Hippocampal formation (tissue), 2 donors: ENCODE measurements at regions not wholly inside any gene's neighbourhood (a gene's known extent, or its start where the extent isn't known, plus 50 kb on each side); places are given as distances from the start of the nearest gene placed in this dataset.

ENCODE experiments used
- DNase-seq, 2 donors: peaks; one replicate each; lab custom pipeline; 2025; lab: John Stamatoyannopoulos, UW

DNA sequence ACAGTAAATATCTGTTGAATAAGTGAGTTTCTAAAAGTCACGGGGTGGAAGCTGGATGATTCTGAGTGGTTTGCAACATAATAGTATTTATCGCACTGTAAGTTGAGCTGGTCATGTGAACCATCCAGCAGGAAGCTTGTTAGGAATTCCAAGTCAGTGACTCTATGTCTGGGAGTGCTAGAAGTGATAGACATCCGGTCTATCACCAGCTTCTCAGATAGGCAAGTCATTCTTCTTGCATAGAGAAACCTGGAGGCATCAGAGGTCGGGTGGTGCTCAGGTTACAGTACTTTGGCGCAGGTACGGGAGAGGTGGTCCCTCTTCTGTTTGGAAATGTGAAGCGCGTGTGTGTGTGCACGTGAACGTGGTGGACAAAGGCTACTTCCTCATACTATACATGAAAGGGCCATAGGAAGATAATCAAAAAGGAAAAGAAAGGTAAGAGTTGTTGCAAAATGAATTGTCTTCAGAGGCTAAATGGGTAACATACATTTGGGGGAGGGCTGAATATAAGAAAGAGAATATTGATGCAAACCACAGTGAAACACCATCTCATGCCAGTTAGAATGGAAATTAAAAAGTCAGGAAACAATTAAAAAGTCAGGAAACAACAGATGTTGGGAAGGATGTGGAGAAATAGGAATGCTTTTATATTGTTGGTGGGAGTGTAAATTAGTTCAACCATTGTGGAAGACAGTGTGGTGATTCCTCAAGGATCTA is 299.3 kb upstream of the ZFP64 start:
- DNase-seq: no peak

DNA sequence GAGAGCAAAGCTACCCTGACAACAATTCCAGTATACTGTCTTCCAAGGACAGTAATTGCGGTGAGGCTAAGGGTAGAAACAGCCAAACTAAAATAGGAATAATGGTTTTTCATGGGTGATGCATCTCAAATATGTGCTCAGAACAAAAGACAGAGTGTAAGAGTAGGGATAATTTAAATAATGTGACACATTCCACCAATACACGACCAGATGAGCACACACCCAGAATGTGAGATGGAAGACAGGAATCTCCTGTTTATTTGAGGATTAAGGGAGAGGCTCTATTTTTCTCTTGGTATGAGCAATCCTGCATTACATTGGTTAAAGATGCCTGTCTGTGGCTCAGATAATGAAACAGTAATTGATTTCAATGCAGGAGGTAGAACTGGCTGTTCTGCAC is 292.9 kb upstream of the ZFP64 start:
- no peak for DNase-seq

DNA sequence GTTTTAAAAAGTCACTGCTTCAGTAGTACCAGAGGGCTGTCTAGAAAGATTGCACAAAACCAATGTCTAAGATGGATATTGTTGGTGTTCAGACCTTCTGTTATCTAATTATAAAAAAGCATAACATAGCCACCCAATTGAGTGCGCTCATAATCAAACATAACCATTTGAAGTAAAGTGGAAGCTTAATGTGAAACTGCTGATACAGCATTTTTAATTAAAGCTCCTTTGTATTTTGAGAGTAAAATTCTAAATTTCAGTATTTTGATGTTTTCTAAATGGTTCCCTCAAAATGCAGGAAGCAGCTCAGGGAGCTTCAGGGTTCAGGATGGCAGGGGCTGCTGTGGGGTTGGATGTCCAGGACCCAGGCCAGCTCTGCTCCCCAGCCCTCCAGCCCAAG is 291.8 kb upstream of the ZFP64 start:
- no peak for DNase-seq

DNA sequence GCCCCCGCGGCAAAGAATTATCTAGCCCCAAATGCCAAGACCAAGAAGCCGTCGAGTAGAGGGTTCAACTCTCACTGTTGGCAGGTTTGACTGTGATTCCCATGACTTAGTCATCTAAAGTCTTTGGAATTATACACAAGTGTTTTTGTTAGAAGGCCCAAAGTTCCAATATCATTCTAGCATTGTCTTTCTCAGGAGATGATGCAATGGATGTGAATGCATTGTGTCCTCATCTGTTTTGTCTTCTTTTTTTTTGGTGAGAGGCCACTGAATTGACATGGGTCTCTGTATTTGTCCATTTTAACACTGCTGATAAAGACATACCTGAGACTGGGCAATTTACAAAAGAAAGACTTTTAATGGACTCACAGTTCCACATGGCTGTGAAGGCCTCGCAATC is 290.5 kb upstream of the ZFP64 start:
- DNase-seq: no peak

DNA sequence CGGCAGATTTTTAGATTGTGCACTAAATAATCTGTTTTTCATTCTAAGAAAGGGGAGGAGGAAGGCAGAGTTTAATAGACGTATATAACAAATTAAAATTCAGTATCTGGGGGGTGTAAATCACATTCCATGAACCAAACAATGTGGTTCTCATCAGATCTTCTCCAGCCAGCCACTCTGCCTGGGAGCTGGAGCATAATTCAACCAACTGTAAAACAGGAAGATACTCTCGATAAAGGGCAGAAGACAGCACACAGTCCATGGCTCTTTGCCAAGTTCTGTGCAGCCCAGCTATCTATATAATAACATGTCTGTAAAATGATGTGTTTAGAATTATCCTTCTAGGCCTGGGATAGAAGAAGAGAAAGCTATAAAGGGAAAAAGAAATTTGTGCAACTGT is 289.9 kb upstream of the ZFP64 start:
- DNase-seq: no peak

DNA sequence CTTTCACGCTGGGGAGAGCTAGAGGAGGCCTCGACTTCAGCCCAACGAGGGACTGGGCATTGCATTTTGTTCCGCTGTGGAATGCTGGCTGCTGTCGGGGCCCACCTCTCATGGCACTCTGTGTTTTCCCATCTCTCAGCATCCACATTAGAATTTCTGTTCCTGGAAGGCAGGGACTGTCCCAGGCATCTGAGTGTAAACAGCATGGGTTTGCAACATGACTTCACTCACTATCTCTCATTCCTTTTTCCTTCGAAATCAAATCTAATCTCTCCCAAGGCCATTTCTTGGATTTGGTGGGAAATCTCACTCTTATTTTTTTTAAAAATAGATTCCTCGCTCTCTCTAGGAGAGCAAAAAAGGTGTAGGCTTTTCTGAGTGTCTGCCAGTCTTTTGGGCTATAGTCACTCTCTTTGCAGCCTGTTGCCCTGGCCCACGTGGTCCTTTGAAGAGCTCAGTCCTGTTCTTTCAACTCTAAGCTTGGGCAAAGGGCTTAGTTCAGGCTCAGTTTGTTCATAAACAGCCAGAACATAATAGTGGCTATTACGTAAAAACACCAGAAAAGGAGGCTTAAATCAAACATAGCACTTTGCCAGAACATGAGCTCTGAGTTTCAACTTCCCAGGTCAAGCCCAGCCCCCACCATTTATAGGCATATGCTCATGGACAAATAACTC is 284.6 kb upstream of the ZFP64 start:
- no peak for DNase-seq

DNA sequence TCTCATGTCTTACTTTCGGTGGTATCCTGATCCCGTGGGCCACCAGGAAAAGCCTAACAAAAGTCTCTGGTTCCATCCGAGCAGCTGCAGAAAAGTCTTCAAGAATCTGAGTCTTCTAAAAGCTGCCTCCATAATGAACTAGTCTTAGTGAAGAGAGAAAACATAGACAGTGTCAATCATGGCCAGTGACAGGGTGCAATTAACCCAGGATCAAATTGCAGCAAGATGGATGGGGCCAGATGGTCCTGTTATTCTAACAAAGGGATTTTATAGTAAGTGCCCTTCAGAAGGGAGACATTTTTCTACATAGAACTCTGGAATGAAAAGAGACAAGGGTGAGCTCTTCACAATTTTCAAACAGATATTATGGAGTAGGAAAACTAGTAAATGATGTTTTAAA is 281.6 kb upstream of the ZFP64 start:
- no peak for DNase-seq

DNA sequence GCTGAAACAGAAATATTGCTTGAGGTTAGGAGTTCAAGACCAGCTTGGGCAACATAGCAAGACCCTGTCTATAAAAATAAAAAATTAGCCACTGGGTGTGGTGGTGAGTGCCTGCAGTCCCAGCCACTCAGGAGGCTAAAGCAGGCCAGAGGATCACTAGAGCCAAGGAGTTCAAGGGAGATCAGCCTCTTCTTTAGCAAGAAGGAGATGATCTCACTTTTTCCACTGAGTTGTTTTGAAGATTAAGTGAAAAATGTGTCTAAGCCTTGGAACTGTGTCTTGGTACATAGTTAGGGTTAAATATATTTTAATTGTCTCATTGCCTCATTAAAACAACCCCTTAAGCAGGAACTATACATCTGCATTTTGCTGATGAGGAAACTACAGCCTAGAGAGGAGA is 279.0 kb upstream of the ZFP64 start:
- no peak for DNase-seq

DNA sequence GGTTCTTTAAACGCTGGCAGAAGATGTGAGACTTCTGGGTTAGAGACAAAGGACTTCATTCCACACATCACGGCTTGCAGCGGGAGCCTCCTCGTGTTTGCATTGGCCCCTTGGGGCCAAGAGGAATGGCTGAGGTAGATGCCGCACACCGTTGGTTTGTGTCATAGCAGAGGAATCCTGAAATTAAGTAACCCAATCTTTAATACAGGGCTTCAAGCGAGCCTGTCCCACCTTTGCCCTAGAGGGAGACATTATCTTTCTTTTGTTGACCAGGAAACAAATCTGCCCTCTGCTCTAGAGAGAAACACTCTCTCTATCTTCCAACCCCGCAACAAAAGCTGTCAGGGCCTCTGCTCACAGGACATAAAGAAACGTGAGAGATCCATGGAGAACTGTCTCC is 277.5 kb upstream of the ZFP64 start:
- DNase-seq: no peak

DNA sequence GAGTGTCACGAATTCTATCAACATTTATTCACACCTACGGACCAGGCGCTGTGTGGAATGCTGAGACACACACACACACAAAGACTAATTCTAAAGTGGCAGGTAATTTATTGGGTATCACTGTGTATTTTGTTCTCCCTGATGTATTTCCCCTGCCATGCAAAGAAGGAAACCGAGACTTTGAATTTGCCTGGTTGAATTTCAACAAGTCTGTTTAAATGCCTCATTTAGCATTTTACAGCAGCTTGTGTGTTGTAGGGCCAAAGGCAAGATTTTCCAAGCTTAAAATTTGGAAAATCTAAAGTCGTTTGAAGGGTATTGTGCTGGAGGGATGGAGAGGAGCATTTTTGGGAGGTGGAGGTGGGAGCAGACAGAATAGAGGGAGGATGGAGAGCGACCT is 274.4 kb upstream of the ZFP64 start:
- no peak for DNase-seq

DNA sequence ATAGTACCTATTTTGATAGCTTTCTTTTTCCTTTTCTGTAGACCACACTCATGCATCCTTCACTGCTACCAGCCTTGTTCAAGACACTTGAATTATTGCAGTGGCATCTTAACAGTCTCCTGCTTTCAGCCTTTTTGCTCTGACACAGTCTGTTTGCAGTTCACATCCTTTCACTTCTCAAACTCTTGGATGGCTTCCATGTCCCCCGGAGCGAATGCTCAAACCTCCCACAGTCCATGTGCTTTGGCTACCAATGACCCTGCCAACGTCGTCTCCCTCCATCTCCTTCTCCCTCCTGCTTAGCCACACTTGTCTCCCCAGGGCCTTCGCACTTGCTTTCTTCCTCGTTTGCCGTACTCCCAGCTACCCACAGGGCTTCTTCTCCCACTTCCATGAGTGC is 270.0 kb upstream of the ZFP64 start:
- no peak for DNase-seq

DNA sequence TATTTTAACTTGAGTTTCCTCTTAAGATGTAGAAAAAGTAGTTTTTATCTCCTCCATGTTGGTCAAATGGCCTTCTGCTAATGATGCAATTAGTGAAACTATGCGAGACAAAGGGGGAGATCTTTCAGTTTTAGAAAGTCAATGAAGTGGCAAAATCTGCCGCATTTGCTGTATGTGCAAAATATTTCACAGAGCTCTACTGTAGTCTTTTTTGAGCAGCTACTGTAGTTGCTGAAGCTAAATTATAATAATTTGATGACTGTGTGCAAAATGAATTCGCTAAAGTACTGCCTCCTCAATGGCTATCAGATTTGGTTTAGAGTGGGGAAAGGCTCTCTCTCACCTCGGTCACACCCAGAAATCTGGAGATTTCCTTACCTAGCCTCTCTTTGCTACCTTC is 267.6 kb upstream of the ZFP64 start:
- no peak for DNase-seq

DNA sequence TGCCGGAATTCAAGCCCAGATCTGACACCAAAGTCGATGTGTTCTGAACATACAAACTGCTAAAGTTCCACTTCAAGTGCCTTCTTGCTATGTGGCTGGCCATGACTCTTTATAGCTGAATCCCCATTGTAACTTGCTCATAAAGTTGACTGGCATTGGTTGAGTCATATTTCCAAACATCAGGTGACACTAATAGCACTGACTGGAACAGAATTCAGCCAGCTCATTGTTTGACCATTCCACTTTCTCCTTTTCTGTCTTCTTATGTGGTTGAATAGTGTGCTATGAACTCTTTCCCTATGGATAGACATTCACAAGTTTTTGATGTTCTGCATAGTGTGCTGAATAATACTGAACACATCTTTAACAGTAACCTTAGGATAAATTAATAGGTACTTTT is 266.2 kb upstream of the ZFP64 start:
- DNase-seq: no peak

DNA sequence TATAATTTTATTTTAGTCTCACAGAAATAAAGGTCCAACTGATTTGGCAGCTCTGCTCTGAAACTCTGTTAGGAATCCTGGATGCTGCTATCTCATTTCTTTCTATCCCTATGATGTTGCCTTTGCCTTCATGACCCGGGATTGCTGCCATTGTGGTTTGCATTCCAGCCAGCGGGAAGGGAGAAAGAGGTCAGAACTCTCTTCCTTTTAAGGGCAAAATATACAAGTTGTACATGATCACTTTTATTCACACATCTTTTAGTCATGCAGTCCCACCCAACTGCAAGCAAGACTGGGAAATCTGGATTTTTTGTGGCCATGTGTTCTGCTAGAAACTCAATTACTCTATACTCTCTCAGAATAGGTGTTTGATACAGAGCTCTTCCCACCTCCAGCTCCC is 263.1 kb upstream of the ZFP64 start:
- DNase-seq: no peak

DNA sequence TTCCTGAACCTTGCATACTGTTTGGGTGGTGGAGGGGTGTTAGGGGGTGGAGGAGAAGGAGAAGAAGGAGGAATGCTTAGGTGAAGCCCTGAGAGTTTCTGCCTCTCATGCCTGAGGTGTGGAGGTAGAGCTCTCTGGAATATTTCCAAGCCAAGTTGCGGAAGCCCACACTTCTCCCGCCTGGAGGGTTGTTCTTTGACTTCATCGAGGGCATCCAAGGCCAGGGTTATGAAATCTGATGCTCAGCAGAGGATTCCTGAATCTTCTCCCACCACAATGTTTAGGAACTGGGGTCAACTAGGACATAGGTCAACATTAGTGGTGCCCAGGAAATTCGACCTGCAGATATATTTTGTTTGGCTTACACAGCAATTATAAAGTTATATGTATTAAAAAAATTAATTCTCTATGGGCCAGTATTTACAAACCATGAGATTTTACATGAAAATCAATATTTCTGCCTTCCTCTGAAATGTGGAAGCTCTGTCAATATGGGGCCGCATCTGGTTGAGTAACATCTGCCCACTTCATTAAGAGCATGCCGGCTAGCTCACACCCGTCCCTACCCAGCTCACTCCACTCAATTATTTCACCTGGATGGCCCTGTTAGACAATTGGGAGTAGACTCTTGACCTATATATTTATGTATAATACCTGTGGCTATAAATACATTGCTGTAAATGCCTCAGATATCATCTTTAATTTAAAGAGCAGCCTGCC is 257.1 kb upstream of the ZFP64 start:
- DNase-seq: no peak

DNA sequence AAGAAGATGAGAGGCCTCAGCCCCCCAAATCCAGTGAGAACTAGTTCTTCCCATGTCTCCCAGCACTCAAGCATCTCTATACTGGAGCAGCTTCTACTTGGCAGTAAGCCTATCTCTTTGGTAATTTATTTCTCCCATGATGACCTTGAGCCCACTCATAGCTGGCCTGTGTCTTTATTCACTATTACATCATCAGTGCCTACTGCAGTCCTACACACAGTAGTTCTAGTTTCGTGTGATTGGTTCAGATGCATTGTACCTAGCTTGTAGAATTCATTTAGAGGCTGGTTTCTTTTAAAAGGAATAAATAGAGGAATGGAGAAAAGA is 255.6 kb upstream of the ZFP64 start:
- DNase-seq: no peak

DNA sequence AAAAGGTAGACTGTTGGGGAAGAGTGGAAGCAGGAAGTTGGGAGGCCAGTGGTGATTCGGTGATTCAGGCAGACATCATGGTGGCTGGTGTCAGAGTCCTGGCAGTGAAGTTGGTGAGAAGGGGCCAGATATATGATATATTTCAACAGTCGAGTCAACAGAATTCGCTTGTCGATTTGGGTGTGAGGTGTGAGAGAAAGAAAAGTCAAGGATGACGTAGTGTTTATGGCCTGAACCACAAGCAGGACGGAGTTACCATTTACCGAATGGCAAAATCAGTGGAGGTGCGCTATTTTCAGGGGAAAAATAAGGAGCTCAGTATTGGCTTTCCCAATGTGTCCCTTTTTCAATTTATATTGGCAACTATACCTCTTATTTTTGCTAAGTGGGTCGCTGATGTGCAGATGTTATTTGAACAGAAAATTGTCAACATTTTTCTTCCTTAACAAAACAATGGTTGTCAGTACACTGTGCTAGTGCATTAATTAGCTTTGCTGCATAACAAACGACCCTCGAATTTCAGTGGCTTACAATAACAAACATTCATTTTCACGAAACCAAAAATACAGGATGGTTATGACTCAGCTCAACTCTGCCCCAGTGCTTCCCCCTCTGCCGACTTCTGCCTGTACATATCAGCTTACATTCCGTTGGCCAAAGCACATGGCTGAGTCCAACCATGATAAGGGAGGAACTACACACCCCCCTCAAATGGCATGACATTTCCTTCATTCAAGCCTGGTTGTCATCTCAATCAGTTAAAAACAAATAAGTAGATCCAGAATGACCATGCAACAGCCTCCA is 255.0 kb upstream of the ZFP64 start:
- no peak for DNase-seq

DNA sequence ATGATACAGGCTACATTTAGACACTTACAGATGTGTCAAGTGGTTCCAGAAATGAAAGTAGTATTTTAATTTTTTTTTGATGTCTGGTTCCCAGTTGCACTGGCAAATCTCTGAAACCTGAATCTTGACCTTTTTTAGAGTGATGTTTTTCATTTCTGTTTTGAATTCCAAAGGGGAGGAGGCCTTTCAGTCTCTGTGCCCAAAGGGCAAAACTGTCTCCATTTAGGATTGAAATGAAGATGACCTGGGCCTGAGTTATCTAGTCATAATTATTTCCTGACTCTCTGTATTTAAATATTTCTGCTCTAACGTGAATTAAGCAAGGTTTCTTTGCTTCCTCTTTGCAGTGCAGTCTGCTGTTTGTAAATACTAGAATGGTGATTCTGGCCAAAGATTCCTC is 252.9 kb upstream of the ZFP64 start:
- no peak for DNase-seq

DNA sequence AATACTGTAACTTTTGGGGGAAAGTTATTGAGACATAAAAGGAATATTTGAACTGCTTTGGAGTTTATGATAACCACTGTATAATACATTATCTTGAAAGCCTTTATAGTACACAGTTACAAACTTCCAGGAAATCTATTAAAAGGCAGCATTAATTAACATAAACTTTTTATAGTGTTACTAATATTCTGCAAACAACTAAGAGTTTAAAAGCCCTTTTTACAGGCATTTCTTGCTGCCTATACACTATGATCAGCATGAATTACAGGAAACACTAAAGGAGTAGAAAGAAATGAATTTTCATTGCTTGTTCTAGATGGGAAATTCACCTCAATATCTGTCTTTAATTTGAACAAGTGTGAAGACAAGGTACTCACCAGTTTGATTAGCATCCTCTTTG is 252.3 kb upstream of the ZFP64 start:
- DNase-seq: no peak

DNA sequence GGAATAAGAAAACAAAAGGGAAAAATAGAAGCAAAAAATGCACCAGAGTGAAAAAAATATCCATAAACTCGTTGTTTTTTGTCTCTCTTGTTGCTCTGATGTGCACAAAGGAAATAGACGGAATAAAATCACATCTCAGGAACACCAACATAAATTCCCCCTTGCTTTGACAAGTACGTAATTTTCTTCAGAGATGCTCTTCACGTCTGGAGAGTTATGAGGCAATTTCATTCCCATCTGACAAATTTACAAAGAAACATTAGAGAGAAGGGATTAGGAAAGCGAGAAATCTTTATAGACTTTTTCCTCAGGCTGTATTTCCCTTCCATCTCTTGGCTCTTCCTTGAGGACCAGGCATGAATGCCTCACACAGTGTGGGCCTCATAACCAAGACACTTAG is 250.1 kb upstream of the ZFP64 start:
- no peak for DNase-seq

DNA sequence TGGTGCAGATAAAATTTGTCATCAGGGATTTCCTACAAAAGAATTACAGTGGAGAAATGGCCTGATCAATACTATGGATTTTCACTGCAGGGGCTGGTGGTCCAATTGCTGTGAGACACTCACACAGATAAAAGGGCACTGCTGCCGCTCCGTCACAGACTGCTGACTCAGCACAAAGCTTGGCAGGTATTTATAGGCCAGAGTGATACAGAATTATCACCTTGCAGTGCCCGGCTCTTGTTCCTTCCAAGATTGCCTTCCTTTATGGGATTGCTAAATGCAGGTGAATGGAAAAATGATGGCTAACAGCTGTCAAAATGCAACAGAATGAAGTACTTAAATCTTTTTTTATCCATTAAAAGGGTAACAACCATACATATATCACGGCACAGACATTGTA is 247.8 kb upstream of the ZFP64 start:
- DNase-seq: no peak

DNA sequence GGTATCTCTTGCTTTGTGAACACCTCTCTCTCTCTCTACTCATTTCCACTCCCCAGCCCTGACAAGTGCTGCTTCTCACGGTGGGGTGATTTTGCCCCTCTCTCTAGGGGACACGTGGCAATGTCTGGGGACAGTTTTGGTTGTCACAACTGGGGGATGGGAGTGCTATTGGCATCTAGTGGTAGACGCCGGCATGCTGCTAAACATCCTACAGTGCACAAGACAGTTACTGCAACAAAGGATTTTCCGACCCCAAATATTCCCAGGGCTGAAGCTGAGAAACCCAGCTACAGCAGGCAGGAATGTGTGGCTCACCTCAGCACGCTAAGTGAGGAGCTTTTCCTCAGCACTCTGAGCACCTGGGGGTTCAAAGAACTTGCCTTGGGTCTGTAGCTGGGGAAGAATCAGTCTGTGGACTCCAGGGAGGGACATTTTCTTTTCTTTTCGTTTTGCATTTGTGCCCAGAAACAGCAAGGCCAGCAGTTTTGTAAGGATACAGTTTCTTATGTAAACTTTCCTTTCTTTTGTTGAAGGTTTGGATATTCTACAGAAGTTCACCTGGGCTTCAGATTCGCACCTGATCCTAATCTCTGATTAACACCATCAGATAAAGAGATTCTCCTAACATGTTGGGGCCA is 246.9 kb upstream of the ZFP64 start:
- no peak for DNase-seq
